NCI-H2029 treated with DMSO at 0.1 percent for 48 hours (cell line): ENCODE measurements at regions not wholly inside any gene's neighbourhood (a gene's known extent, or its start where the extent isn't known, plus 50 kb on each side); places are given as distances from the start of the nearest gene placed in this dataset.

ENCODE experiments used
- DNase-seq: peaks from one replicate; lab custom pipeline; 2025; lab: John Stamatoyannopoulos, UW

DNA sequence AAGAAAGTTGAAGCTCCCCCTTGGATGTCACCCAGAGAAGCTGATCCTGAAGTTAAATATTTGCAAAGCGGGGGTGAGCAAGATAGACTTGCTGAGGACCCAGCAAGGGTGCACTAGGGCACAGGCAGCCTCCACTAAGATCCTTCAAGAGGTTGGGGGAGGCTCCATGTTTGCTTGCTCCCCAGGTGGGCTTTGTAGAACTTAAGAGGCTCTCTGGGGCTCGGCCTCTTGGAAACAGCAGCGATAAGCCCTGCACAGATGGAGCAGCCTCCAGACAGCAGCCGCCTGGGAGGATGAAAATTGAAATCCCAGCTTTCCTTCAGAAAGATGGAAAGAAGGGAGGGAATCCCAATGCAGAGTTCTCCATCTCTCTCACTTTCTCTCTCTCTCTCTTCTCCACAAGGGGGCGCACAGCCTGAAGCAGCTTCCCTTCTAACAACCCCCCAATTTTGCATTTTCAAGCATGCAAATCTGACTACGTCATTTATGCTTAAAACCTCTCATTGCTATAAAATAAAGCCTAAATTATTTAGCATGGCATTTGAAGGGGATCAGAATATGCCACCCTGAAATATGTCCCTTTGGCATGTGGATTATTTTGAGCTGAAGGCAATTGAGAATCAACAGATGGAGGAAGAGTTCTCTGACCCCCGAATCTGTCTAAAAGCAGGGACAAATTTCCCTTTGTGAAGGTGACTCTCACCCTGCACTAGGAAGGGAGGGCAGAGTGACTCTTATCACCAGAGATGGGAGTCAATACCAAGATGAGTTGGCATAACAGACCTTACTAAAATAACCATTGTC, 185.7 kb upstream of the KLHL29 start:
- no peak for DNase-seq

DNA sequence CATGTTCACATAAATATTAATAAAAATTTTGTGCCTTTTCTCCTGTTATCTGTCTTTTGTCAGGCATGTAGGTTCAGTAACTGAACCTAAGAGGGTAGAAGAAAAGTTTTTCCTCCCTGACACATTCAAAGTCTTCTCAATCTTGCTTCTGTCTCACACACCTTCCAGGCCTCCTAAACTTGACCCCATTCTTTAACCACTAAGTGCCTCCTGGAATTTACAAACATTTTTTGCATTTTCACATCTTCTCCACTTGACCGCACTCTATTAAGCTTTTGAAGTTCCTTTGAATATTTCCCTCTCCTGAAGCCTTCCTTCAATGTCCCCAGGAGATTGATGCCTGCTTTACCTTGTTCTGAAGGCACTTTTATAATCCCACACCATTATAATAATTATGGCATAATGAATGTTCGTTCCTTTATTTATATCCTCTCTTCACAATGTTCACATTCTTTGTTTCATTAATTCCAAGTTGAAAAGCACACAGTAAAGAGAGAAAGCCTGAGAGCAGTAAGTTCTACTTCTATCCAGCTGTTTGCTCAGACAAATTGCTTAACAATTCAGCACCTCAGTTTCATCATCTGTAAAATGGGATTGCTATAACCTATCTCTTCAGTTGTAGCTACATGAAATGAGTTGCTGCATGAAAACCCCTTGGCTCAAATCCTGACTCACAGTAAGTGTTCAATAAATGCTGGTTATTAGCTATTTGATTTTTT, 184.8 kb upstream of the KLHL29 start:
- no peak for DNase-seq

DNA sequence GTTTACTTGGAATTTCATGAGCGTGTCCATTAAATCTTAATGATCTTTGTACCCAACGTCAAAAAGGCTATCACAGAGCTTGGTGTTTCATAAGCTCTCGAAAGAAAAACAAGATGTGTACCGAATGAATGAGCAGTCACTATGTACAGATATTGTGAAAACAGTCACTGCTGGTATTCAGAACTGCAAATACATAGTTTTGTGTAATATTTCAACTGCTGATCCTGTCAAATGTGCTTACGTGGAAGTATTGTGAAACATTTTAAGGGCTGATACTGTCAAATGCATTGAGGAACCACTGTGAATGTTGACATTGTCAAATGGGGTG, 184.2 kb upstream of the KLHL29 start:
- DNase-seq: no peak

DNA sequence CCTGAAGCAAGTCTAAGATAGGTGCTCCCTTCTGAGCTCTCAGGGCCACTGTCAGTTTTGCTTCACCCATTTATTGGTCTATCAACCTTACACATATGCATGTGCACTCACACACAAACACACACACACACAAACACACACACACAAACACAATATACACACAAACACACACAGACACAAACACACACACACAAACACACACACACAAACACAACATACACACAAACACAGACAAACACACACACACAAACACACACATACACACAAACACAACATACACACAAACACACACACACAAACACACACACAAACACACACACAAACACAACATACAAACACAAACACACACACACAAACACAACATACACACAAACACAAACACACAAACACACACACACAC, 181.6 kb upstream of the KLHL29 start:
- no peak for DNase-seq

DNA sequence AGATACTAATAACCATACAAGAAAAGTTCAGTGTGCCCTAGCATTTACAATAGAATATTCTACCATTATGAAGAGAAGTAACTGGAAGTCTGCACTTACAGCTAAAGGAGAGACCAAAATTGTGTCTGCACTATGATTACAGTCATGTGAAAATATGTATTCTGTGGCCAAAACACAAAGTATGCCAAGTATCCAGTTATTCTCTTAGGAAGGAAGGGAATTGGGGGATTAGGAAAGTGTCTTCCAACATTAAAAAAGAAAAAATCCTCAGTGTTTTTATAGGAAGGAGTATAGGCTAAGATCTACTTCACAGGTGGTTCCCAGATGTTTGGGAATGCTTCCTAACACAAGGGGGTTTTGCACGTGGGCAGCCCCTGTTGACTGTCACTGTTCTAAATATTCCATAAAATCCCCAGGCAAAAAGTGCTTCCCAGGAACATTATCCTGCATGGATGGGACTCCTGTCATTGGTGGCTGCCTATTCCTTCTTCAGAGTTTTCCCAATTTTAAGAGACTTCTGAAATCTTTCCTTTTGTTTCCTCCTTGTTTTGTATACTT, 180.2 kb upstream of the KLHL29 start:
- DNase-seq: no peak

DNA sequence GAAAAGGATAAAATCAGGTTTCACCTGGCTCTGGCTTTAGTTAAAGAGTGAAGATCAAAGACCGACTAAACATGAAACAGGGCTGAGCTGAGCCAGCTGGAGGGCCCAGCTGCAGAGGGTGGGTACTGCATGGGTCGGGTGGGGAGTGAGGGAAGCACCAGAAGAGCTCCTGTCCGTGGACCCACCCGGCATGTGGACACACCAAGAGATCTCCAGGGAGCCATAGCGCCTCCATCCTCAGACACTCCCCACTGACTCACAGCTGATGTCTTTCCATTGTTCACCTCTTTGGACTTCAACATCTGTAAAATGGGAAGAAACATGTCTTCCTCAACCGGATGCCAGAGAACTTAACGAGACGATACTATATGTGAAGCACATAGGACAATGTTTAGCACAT, 178.3 kb upstream of the KLHL29 start:
- no peak for DNase-seq

DNA sequence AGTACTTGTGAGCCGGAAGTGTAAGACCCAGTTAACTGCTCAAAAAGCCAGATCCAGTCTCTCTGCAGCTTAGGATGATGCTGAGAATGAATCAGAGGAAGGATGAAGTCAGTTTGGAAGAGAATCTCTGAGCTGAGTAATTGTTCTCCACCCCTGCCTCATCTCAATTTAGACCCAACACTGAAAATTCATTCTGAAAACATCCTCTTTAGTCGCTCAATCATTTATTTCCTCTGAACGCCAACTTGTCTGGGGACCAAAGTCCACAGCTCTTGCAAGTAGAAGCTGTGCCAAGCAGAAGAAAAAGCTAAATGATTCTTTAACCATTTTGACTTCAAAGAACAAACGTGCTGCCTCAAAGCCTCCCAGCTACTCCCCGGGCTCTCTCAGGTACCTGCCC, 177.1 kb upstream of the KLHL29 start:
- no peak for DNase-seq

DNA sequence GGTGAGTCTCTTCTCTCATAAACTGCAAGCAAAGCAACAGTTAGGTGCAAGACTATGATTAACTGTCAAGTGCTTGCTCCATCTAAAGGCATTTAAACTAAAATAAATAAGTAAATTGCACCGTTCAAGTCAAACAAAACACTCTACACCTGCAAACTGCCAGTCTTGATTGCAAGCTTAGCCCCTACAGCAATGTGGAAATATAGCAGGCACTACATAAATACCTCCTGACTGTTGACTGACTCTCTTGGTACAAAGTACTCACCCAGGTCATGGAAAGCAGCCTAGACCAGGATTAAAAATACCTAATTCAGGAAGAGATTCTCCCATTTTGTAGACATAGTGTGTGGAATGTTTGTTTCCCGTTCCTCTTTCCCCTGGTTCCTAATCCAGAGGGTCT, 176.6 kb upstream of the KLHL29 start:
- DNase-seq: no peak

DNA sequence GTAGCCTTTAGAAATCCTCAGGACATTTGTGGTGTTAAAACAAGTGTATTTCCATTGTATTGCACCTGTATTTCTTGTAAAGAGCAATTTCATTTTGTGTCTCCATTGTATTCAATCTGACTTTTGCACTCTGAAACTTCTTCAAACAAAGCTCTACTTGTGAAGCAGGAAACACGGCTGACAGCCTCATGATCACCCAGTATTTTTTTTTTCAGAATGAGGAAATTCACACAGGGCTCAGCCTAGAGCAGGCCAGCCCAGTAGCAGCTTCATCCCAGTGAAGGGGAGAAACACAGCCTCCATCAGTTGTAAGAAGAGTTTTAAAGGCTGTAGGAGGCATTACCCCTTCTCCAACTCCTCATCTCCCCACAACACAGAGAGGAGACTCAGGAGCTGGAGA, 175.9 kb upstream of the KLHL29 start:
- no peak for DNase-seq

DNA sequence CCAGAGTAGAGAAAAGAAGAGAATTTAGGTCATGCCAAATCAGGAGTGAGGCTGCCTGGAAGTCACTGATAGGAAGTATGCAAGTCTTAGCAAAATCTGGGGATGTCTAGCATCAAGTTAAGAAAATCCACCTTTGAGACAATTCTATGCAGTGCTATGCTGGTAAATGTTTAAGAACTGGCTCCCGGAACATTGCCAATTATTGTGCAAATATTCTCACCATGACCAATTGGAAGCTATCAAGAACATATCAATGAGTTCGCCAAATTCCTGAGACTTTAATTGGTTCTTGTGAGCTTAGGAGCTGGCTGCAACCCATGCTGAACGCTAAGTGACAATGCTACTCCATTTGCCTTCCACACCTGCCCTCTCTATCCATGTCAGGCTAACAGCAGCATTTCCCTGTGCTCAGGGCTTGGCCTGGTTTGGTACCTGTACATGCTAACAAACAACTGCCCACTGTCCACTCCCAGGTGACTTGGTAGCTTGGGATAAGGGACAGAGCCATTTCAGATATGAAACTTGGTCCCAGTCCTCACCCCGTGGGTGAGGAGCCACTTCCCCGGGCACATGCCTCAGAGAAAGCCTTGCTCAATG, 172.9 kb upstream of the KLHL29 start:
- DNase-seq: no peak

DNA sequence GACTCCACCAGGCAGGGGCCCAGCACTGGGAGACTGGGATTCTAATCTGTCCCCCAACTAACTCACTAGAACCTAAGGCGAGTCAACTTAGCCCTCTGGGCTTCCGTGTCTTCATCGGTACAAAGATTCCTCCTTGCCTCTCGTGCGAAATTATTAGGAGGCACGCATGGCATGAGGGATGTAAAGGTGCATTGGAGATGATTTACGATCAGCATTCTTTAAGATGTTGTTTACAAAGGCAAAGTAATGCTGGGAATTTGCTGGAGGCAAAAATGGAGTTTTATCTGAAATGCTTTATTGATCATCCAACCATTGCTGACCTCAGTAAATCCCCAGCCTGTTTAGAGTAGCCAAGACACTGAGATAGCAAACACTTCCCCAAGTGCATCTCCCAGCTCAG, 171.8 kb upstream of the KLHL29 start:
- no peak for DNase-seq

DNA sequence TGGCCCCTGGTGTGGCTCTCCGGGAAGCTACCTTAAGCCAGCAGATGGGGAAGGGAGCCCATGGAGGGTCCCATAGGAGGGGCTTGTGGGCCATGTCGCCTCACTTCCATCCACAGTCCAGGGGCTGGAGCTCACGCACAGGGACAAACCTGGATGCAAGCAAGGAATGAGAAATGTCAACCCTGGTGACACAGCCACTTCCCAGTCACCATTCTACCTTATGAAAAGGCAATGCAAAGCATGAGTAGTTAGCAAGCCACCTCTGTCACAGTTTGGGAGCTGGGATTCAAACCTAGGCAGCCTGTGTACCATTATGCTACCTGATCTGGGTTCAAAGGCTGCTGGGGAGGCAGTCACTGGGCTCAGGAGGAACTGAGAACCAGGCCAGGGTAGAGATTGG, 170.0 kb upstream of the KLHL29 start:
- DNase-seq: no peak

DNA sequence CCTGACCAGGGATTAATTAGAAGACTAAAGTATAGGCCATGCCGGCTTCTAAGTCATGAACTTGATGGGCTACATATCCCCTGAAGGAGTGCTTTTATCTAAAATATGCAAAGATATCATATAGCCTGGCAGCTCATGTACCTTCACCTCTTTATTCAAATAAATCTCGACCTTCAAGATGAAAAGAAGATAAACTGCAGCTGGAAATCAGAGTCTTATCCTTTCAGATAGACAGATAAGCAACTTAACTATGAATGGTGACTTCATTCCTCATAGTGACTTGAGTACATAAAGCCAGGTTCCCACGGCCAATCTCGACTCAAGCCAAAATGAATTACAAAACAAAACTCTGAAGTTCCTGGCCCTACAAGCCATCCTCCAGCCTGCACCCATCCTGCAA, 165.3 kb upstream of the KLHL29 start:
- DNase-seq: no peak

DNA sequence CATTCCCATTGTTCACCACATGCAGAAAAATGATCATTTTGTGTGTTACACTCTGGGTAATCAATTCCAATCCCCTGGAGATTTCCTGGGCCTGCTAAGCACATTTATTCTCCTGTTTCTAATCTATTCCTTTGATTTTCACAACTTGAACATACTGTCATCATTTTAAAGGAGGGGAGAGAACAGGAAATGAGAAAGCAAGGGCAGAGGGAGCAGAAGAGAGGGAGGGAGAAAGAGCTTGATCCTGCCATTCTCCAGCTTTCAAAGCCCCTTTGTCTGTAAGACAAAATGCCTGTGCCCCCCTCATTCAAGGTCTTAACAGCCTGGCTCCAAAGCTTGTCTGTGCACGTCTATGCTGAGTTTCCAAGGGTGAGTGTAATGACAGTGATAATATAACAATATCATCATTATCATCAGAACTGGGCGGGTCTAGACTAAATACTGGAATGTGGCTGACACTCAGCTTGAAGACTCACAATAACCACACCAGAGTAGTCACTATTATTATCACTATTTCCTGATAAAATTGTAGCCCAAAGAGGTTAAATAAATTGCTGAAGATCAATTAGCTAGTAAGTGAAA, 164.4 kb upstream of the KLHL29 start:
- DNase-seq: no peak

DNA sequence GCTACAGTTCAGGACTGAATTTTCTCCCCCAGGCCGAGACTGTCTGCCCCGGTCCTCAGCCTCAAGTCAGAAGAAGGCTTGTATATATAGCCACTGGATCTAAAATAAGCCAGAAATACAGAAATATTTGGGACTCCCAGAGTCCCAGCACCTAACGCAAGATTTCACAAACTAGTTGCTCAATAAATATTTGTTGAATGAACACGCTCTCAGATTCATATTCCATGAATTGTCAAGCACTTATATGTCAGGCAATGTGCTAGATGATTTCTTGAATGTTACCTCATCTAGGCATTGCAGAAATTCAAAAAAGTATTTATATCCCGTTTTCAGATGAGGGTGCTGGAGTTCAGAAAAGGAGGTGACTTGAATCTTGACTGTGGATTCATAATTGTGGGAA, 163.7 kb upstream of the KLHL29 start:
- DNase-seq: no peak

DNA sequence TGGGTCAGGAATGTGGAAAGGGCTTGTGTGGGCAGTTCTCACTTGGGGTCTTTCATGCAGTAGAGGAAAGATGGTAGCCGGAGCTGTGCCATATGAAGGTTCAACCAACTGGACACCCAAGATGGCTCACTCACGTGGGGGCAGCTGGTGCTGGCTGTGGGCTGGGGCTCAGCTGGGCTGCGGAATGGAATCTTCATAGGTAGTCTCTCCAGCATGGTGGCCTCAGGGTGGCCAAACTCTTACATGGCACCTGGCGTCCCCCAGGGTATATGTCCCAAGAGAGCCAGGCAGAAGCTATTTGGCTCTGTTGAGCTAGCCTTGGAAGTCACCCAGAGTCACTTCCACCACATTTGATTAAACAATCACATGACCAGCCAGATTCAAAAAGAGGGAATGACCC, 163.1 kb upstream of the KLHL29 start:
- DNase-seq: no peak

DNA sequence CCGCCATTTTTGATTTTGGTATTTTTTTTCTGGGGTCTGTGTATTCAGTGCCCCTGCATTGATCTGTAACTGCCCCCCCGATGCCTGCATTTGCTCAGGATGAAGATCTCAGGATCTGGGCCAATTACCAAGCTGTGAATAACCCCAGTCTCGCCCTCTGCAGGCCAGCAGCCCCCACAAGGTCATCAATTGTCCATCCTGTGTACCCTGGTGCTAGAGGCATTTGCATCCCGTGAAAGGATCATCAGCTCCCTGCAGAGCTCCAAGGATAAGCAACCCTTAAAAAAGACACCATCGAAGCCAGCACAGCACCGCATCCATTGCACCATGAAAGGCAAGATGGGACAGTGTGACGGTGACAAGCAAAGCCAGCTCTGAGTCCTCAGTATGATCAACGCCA, 154.1 kb upstream of the KLHL29 start:
- no peak for DNase-seq

DNA sequence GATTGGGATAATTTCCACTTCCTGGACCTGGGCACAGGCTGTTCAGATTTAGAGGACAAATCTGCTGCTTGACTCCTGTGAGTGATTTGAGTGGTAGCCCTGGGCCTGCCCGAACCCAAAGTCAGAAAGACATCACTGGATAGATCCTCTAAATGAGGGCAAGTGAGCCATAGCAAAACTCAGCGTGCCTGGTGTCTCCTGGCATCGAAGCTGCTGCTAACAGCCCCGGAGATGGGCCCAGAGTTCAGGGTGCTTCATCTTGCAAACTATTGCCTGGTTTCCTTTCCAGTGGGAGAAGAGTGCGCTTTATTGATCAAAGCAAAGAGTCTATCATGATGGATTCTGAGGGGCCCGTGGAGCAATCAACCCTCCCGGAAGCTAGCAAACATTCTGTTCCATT, 153.1 kb upstream of the KLHL29 start:
- no peak for DNase-seq

DNA sequence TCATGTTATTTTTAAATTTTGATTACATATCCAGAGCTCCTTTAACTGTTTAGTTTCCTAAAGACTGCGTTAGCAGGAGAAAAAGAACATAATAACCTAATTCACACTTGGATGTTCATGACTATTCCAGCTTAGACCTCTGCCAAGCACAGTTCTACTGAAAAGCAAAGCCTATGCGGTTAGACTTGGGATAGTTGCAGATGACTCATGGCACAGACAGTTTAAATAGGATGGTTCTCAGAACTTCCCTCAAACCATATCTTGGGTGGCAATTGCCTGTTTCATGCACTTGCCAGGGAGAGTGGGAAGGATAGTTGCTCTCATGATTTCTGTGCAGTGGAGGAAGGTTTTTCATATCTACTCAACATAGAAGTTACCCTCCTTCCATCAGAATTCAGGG, 149.7 kb upstream of the KLHL29 start:
- DNase-seq: no peak

DNA sequence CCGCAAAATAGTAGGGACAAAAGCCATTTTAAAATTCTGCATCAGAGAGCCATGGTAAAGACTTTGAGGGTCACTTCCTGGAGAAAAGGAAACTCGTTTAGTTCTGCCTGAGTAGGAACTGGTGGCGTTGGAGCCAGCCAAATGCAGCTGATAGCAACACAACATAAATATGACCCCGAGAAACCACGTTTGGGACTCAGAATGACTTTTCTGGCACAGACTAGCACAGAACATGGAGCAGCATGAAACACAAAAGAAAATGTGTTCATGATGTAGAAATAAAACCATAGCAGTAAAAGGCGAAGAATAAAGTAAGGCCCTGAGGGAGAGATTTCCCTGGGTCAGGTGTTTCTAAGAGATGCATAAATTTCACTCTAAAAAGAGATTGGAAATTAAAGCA, 149.2 kb upstream of the KLHL29 start:
- no peak for DNase-seq

DNA sequence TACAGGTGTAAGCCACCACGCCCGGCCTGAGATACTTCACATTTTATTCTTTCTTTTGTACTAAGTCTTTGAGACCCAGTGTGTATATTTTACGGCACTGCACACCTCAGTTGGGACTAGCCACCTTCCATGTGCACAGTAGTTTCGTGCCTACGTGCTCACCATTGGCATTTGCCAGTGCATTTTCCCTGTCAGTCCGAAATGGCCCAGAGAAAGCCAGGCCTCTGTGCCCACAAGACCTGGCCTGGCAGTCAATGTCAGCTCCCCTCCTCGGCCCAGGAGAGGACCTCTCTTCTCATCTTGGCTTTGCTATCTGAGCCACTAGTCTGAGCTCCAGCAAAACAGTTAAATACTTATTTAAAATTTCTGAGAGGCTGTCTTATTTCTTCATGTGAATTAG, 147.8 kb upstream of the KLHL29 start:
- no peak for DNase-seq

DNA sequence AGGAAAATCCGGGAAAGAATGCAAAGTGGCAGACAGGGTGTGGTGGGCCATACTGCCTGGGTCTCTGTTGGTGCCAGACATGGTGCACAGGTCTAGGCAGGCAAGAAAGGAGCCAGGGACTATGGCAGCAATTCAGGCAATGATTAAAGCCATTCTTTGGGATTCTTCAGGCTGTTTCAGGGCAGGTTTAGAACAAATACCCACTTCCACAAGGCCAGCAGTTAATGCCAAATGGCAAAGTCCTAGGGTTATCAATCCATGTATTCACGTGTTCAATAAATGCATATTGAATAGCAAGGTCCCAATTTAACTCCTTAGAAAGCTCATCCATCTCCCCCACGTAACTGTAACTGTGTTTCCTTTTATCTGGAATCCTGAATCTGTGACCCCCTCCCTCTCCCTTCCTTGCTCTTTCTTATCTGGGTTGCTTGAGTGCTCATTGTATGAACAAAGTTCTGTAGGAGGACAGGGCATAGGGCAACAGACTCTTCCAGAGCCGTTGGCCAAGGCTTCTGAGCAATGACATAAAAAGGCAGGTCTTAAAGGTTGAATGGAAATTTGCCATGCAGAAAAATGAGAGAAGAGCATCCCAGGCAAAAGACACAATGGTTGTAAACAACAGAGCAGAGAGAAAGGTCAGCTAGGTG, 146.8 kb upstream of the KLHL29 start:
- no peak for DNase-seq
